GM12878 (cell line): ENCODE measurements at regions not wholly inside any gene's neighbourhood (a gene's known extent, or its start where the extent isn't known, plus 50 kb on each side); places are given as distances from the start of the nearest gene placed in this dataset.

Source experiments
- ATAC-seq: fragments of 200-7000 bp; cut with Tn5 transposase; 3 replicates; pipeline ENCODE4 v1.9.1; 2020; ENCODE audit warnings: mild to moderate bottlenecking, moderate library complexity
- BruUV-seq: library from RNA; stranded (reverse); fragments of 400-500 nt; replicated peaks from 2 replicates; lab custom pipeline; 2021; lab: Mats Ljungman, UMichigan
- CTCF ChIA-PET: fragments of 300-600 bp; sonication (Branson Sonifier 250); formaldehyde crosslinking; extraction: SDS; loops from one replicate; lab custom pipeline; 2021; ENCODE audit warnings: inconsistent platforms; lab: Yijun Ruan, JAX
- POLR2A ChIA-PET: fragments of 350-600 bp; formaldehyde crosslinking; extraction: SDS; loops from one replicate; lab custom pipeline; 2021; ENCODE audit warnings: inconsistent platforms; lab: Charles Lee
- RAD21 ChIA-PET: fragments of 300-600 bp; sonication (Branson Sonifier 250); formaldehyde crosslinking; loops from one replicate; lab custom pipeline; 2023; ENCODE audit warnings: antibody characterized with exemption; ENCODE audit not compliant: unreplicated experiment; lab: Charles Lee
- SMC1A ChIA-PET: fragments of 300-600 bp; sonication (Branson Sonifier 250); formaldehyde crosslinking; loops from one replicate; lab custom pipeline; 2023; ENCODE audit not compliant: unreplicated experiment, uncharacterized antibody; lab: Charles Lee
- DNase-seq: peaks from one replicate; pipeline ENCODE4 v3.0.0-alpha.2; 2011; ENCODE audit warnings: low read depth, low spot score
- FAIRE-seq: peaks from 3 replicates; lab custom pipeline; 2011; peaks lifted over from hg19 to GRCh38; lab: Jason Lieb, UNC
- H2AFZ ChIP-seq: 2 replicates; pipeline ENCODE4 v1.6.0; 2011; ENCODE audit warnings: low read depth, low read length, control low read depth; ENCODE audit not compliant: control insufficient read depth
- H3K27ac ChIP-seq: 2 replicates; pipeline ENCODE4 v1.5.1; 2011; ENCODE audit warnings: control low read depth; ENCODE audit not compliant: control insufficient read depth, insufficient read depth
- H3K27me3 ChIP-seq, 2 experiments: replicated peaks in 1 of 2; 2 replicates each; pipeline versions ENCODE4 v1.6.0 to v1.6.1; 2011; ENCODE audit warnings: low read length in 1 of 2; ENCODE audit not compliant: control insufficient read depth in 2 of 2, insufficient read depth in 2 of 2
- H3K36me3 ChIP-seq, 2 experiments: 2 replicates each; pipeline ENCODE4 v1.5.1; 2011; ENCODE audit warnings: low read length in 1 of 2; ENCODE audit not compliant: control insufficient read depth in 2 of 2, insufficient read depth in 2 of 2
- H3K4me1 ChIP-seq: 2 replicates; pipeline ENCODE4 v1.6.1; 2011; ENCODE audit warnings: mild to moderate bottlenecking, low read length, moderate library complexity, mixed read lengths; ENCODE audit not compliant: control insufficient read depth, insufficient read depth
- H3K4me2 ChIP-seq: 2 replicates; pipeline ENCODE4 v1.6.0; 2011; ENCODE audit warnings: control low read depth; ENCODE audit not compliant: control insufficient read depth, insufficient read depth
- H3K4me3 ChIP-seq: fragments of 200-600 bp; sonication (generic); 2 replicates; pipeline ENCODE4 v1.5.1; 2016
- H3K79me2 ChIP-seq: 2 replicates; pipeline ENCODE4 v1.6.0; 2011; ENCODE audit warnings: low read length; ENCODE audit not compliant: control insufficient read depth, insufficient read depth
- H3K9ac ChIP-seq: 2 replicates; pipeline ENCODE4 v1.8.0; 2011; ENCODE audit warnings: low read length, control low read depth, mixed read lengths; ENCODE audit not compliant: control insufficient read depth, insufficient read depth
- H3K9me3 ChIP-seq: replicated peaks from 3 replicates; pipeline ENCODE4 v1.5.1; 2011; ENCODE audit warnings: mild to moderate bottlenecking, low read length; ENCODE audit not compliant: control insufficient read depth, insufficient read depth
- H4K20me1 ChIP-seq: 2 replicates; pipeline ENCODE4 v1.6.0; 2011; ENCODE audit not compliant: control insufficient read depth, insufficient read depth
- EZH2 ChIP-seq: IDR thresholded peaks from 2 replicates; pipeline ENCODE4 v1.6.1; 2012; ENCODE audit warnings: low read depth, mild to moderate bottlenecking, control low read depth, inconsistent platforms, low read length, borderline replicate concordance; ENCODE audit not compliant: control insufficient read depth
- FOXM1 ChIP-seq: IDR thresholded peaks from 2 replicates; pipeline ENCODE4 v1.6.1; 2012; ENCODE audit warnings: low read depth, mild to moderate bottlenecking, inconsistent platforms, low read length, moderate library complexity
- IKZF1 ChIP-seq: fragments of 450-650 bp; conservative IDR thresholded peaks from 2 replicates; pipeline ENCODE4 v1.6.1; 2017; ENCODE audit warnings: antibody characterized with exemption, mild to moderate bottlenecking
- MTA2 ChIP-seq: fragments of 450-650 bp; IDR thresholded peaks from 2 replicates; pipeline ENCODE4 v1.6.1; 2016; ENCODE audit warnings: low read depth, mild to moderate bottlenecking, moderate library complexity
- NFXL1 ChIP-seq: fragments of 450-650 bp; IDR thresholded peaks from 2 replicates; pipeline ENCODE4 v1.6.1; 2017; ENCODE audit warnings: antibody characterized with exemption, mild to moderate bottlenecking, borderline replicate concordance
- PAX5 ChIP-seq: IDR thresholded peaks from 2 replicates; pipeline ENCODE4 v1.6.1; 2011; ENCODE audit warnings: low read depth, low read length, borderline replicate concordance
- POU2F2 ChIP-seq: IDR thresholded peaks from 3 replicates; pipeline ENCODE4 v1.6.1; 2011; ENCODE audit warnings: low read depth, mild to moderate bottlenecking, low read length, borderline replicate concordance
- RUNX3 ChIP-seq: IDR thresholded peaks from 2 replicates; pipeline ENCODE4 v1.6.1; 2012; ENCODE audit warnings: low read length, inconsistent platforms
- SIN3A ChIP-seq: IDR thresholded peaks from 2 replicates; pipeline ENCODE4 v1.6.1; 2012; ENCODE audit warnings: low read depth, low read length, improper control_type of control experiment
- SIX5 ChIP-seq: IDR thresholded peaks from 2 replicates; pipeline ENCODE4 v1.6.1; 2011; ENCODE audit warnings: mild to moderate bottlenecking, low read depth, low read length, moderate library complexity; ENCODE audit not compliant: severe bottlenecking
- SMAD5 ChIP-seq: IDR thresholded peaks from 2 replicates; pipeline ENCODE4 v1.6.1; 2016; ENCODE audit warnings: antibody characterized with exemption, low read depth
- SP1 ChIP-seq: IDR thresholded peaks from one replicate; pipeline ENCODE4 v1.6.1; 2011; ENCODE audit warnings: low read depth, low read length
- TARDBP ChIP-seq: IDR thresholded peaks from 2 replicates; pipeline ENCODE4 v1.6.1; 2016; ENCODE audit warnings: borderline replicate concordance
- ZBED1 ChIP-seq: IDR thresholded peaks from 2 replicates; pipeline ENCODE4 v1.6.1; 2016; ENCODE audit warnings: borderline replicate concordance
- ZNF384 ChIP-seq: IDR thresholded peaks from 2 replicates; pipeline ENCODE4 v1.6.1; 2012; ENCODE audit warnings: low read depth, mild to moderate bottlenecking, low read length, improper control_type of control experiment, borderline replicate concordance
- WGBS: methylation state at CpG from one replicate; pipeline ENCODE4 v1.1.6; 2016; ENCODE audit warnings: low lambda C conversion rate; ENCODE audit not compliant: insufficient replicate concordance, insufficient coverage; ENCODE audit errors: missing lambda C conversion rate; 5-methylcytosine and 5-hydroxymethylcytosine counted together
- in situ Hi-C: fragments of 300-500 bp; cut with MboI; formaldehyde crosslinking; loops from 9 replicates; pipeline ENCODE4 v1.14.3; 2018; ENCODE audit warnings: mixed read lengths
- intact Hi-C: fragments of 100-400 bp; cut with micrococcal nuclease; formaldehyde crosslinking; loops from one replicate; pipeline ENCODE4 v1.14.2; 2022; ENCODE audit not compliant: unreplicated experiment
- TF ChIP-seq, protein P1 (sequence below): fragments of 450-650 bp; IDR thresholded peaks from 2 replicates; pipeline ENCODE4 v1.6.1; 2014; ENCODE audit warnings: mild to moderate bottlenecking
- TF ChIP-seq, protein P2 (sequence below): IDR thresholded peaks from 2 replicates; pipeline ENCODE4 v1.6.1; 2011; ENCODE audit warnings: borderline replicate concordance, low read depth, mild to moderate bottlenecking, moderate library complexity, mixed read lengths, low read length; ENCODE audit not compliant: insufficient read depth; ENCODE audit errors: extremely low read length

DNA sequence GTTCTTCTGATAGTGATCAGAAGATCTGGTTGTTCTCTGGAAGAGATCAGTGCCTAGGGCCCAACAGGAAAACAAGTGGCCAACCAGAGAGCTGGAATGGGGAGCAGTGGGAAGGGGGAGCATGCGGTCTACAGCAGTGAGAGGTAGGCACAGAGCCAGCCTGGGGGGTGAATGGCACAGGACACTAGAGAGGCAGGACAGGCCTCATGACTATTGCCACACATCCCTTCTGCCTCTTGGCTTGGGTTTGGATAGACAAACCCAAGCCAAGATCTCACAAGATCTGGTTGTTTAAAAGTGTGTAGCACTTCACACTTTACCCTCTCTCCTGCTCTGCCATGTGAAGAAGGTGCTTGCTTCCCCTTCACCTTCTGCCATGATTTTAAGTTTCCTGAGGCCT lies 224.4 kb downstream of the ARHGAP12 start:
- no peak for FAIRE-seq
- no TSS peak for BruUV-seq
- Histone ChIP-seq H3K9ac (no peak overlapping the region), H3K79me2 (peaks cover 2% of the 10 kb centered on the region), H3K4me1 (peaks cover 39% of the 10 kb centered on the region), H3K4me3 (no peak overlapping the region), H4K20me1 (no peaks in the 10 kb centered on the region), H3K27me3 (no peaks in the 10 kb centered on the region), H3K4me2 (no peak overlapping the region), H2AFZ (no peak overlapping the region), H3K9me3 (peaks cover 10% of the 10 kb centered on the region), H3K27ac (no peak overlapping the region), H3K36me3 (no peaks in the 10 kb centered on the region; a peak in 1 of 4 replicates)
- POLR2A ChIA-PET, result no interaction called here
- SMC1A ChIA-PET, result interaction anchor here (0.9 kb wide), 1 partner anchor 120 kb away, joined by 3 read pairs; no protein-coding TSS in a partner anchor
- TF ChIP-seq MTA2, result no peak
- no peak for TF ChIP-seq SMAD5
- no peak for TF ChIP-seq FOXM1
- no peak for TF ChIP-seq SP1
- TF ChIP-seq ZNF384, result no peak
- TF ChIP-seq IKZF1, result no peak
- no peak for TF ChIP-seq SIN3A
- TF ChIP-seq, protein P1, sequence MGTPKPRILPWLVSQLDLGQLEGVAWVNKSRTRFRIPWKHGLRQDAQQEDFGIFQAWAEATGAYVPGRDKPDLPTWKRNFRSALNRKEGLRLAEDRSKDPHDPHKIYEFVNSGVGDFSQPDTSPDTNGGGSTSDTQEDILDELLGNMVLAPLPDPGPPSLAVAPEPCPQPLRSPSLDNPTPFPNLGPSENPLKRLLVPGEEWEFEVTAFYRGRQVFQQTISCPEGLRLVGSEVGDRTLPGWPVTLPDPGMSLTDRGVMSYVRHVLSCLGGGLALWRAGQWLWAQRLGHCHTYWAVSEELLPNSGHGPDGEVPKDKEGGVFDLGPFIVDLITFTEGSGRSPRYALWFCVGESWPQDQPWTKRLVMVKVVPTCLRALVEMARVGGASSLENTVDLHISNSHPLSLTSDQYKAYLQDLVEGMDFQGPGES, result no peak
- no peak for TF ChIP-seq POU2F2
- TF ChIP-seq, protein P2, sequence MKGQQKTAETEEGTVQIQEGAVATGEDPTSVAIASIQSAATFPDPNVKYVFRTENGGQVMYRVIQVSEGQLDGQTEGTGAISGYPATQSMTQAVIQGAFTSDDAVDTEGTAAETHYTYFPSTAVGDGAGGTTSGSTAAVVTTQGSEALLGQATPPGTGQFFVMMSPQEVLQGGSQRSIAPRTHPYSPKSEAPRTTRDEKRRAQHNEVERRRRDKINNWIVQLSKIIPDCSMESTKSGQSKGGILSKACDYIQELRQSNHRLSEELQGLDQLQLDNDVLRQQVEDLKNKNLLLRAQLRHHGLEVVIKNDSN, result no peak
- TF ChIP-seq EZH2, result no peak
- no peak for TF ChIP-seq SIX5
- TF ChIP-seq NFXL1, result no peak
- TF ChIP-seq TARDBP, result no peak
- no peak for TF ChIP-seq PAX5
- no peak for TF ChIP-seq RUNX3
- TF ChIP-seq ZBED1, result no peak
- DNase-seq, result no peak
- 91% methylated on average over 1 of the region's 1 CpG for WGBS
- RAD21 ChIA-PET, result no interaction called here
- ATAC-seq, result no peak
- CTCF ChIA-PET, result no interaction called here
- intact Hi-C loops, result loop anchor here (10.0 kb wide), 1 partner anchor 969 kb away; no protein-coding TSS in a partner anchor
- in situ Hi-C loops, result no loop called here
